T-helper 9 cell (primary cell): ENCODE measurements at regions not wholly inside any gene's neighbourhood (a gene's known extent, or its start where the extent isn't known, plus 50 kb on each side); places are given as distances from the start of the nearest gene placed in this dataset.
"Not testable (repeated sequence)": the region's sequence is repeated elsewhere in the genome, so short reads cannot be mapped to it uniquely, and the experiment has no call there.

ENCODE experiments used
- DNase-seq: peaks from one replicate; pipeline ENCODE4 v3.0.0-alpha.2; 2020

DNA sequence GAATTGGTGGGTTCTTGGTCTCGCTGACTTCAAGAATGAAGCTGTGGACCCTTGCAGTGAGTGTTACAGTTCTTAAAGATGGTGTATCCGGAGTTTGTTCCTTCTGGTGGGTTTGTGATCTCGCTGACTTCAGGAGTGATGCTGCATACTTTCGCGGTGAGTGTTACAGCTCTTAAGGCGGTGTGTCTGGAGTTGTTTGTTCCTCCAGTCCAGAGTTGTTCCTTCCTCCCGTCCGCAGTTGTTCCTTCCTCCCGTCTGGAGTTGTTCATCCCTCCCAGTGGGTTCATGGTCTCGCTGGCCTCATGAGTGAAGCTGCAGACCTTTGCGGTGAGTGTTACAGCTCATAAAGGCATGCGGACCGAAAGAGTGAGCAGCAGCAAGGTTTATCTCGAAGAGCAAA, 159.6 kb upstream of the ADAMTSL1 start:
- no peak for DNase-seq

DNA sequence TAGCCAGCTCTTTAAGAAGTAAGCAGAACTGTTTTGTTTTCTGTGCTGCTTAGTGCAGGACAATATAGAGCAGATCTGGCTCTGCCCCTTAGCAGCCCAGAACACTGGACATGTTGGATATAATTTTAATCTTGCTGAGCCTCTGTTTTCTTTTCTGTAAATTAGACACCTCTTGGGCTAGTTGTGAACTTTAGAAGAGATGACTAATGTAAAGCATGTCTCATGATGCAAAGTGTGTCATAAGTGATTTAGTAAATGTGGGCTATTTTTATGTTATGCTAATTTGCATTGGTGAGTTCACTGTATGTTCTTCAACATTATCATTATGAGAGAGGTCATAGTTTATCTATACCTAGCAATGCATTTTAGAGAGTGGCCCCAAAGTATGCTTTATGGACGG, 156.1 kb upstream of the ADAMTSL1 start:
- DNase-seq, result no peak

DNA sequence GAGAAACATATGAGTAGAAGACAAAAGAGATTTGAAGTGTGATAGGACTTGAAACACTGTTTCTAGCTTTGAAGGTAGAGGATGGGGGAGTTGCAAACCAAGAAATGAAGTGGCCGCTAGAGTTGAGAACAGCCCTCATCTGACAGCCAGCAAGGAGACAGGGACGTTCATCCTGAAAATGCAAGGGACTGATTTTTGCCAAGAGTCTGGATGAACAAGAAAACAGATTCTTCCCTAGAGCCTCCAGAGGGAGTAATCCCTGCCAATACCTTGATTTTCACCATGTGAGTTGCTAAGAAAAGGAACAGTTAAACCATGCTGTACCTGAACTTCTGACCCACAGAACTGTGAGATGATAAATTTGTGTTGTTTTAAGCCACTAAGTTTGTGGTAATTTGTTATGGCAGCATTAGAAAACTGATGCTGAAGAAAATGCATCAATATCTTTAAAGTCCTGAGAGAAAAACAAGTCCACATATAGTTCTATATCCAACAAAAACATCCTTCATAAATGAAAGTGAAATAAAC, 154.0 kb upstream of the ADAMTSL1 start:
- no peak for DNase-seq

DNA sequence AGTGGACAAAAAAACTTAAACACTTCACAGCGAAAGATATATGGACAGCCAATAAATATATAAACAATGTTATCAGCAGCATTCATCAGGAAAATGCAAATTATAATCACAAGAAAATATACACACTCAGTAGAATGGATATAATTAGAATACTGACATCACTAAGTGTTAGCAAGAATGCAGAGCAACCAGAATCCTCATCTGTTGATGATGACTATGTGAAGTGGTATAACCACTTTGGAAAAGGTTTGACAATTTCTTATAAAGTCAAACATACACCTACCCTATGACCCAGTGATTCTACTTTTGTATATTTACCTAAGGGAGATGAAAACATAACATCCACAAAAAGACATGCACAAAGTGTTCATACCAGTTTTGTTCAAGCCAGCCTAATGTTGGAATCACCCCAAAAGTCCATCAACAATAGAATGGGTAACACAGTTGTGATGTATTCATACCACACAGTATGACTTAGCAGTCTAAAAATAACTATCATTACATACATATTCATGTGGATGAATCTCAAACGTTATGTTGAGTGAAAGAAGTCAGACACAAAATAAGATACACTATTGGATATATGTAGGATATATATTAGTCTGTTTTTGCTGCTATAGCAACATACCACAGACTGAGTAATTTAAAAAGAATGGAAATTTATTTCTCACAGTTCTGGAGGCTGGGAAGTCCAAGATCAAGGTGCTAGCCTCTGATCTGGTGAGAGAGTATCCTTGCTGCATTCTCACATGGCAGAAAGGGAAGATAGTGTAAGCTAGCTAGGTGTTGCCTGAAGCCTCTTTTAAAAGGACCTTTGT, 148.8 kb upstream of the ADAMTSL1 start:
- no peak for DNase-seq

GRCh38 chr9:18325746-18326011, 148.3 kb upstream of the ADAMTSL1 start:
- not testable (repeated sequence) for DNase-seq

- DNase-seq, result no peak
Measured at GRCh38 chr9:18327121-18327520, 146.8 kb upstream of the ADAMTSL1 start.

GRCh38 chr9:18330401-18331309, 143.3 kb upstream of the ADAMTSL1 start:
- DNase-seq, result no peak

- DNase-seq, result no peak
Measured at GRCh38 chr9:18331310-18331684, 142.7 kb upstream of the ADAMTSL1 start.

- DNase-seq, result no peak
Measured at GRCh38 chr9:18331808-18332209, 142.1 kb upstream of the ADAMTSL1 start.

GRCh38 chr9:18333157-18333556, 140.8 kb upstream of the ADAMTSL1 start:
- DNase-seq, result no peak

- no peak for DNase-seq
Measured at GRCh38 chr9:18335825-18336224, 138.1 kb upstream of the ADAMTSL1 start.

DNA sequence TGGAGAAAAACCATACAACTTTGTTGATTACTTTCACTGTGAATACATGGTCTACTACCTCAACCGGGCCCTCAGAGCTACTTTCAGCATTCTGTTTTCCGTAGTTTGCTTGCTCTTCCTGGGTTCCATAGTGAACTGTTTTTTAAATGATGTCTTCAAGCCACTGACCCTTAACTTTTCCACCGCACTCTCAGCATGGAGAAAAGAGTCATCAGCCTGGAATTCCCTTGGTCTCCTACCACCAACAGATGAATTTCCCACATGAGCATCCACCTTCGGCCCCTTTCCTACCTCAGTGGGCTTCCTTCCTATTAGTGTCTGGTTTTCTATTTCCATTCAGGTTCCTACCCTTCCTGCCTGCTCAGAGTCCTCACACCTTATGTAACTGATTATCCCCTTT, 135.9 kb upstream of the ADAMTSL1 start:
- no peak for DNase-seq

DNA sequence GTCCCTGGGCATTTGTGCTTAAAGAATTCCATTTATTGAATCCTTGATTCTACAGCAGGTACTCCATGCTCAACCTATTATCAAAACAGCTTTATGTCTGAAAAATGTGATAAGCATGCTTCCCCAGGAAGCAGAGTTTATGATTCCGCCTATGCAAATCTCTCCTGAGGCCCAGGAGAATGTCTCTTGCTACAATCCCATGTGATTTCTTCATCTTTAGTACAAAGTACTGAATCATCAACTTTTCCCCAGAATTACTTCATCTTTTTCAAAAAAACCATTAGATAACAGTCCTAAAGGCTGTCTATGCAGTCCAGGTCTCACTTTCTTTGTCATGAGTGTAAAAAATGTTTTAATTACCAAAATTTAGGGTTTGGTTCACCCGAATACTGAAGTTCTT, 130.2 kb upstream of the ADAMTSL1 start:
- DNase-seq, result no peak

DNA sequence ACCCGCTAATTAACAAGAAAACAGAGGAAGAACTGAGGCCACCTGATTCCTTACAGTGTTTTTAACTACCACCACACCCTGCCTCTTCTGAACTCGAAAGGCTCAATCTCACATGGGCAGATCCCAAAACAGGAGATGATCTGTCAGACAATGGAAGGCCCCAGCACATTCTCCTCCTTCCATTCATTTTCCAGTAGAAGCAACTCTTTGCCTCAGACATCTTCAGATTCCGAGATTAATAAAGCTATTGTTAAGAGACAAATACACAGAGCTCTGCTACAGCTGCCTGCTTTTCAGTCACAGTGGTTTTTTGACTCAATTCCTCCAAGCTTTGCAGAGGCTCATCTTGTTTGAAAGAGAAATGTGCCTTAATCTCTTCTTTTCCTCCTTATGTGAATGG, 127.2 kb upstream of the ADAMTSL1 start:
- no peak for DNase-seq

- no peak for DNase-seq
Measured at GRCh38 chr9:18347386-18348082, 126.4 kb upstream of the ADAMTSL1 start.

GRCh38 chr9:18348083-18348475, 125.9 kb upstream of the ADAMTSL1 start:
- DNase-seq, result no peak

GRCh38 chr9:18349530-18349929, 124.4 kb upstream of the ADAMTSL1 start:
- no peak for DNase-seq

DNA sequence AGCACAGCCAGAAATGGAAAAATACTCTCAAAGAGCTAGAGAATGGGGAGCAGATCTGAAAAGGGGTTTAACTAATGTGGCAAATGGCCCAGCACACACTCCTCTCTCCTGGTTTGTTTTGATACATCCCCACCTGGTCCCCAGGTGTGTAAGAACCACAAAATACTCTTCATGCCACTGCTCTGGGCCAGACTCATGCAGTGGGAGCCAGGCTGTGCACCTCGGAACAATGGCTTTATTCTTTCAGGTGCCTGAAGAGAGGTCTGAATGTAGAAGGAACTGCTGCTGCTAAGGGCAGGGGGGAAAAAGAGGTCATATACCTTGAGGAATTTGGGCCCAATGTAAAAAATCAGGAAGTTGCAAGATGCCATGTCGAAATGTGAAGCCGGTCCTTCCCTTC, 123.9 kb upstream of the ADAMTSL1 start:
- no peak for DNase-seq

- no peak for DNase-seq
Measured at GRCh38 chr9:18350995-18351595, 122.9 kb upstream of the ADAMTSL1 start.

DNA sequence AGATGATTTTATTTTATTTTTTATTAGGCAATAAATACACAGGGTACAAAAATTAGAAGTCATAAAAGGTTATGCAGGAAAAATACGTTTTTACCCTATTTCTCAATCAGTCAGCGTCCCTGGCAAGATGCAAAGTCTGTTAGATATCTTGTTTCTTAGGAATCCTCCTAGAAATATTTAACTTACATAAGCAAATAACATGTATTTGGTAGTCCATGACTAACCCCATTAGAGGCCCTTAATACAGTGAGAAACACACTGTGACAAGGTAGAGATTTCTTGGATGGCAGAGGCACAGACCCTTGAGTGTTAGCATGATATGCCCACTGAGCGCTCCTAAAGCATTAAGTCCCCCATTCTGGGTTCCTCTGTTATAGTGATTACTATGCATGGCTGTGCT, 121.2 kb upstream of the ADAMTSL1 start:
- no peak for DNase-seq

DNA sequence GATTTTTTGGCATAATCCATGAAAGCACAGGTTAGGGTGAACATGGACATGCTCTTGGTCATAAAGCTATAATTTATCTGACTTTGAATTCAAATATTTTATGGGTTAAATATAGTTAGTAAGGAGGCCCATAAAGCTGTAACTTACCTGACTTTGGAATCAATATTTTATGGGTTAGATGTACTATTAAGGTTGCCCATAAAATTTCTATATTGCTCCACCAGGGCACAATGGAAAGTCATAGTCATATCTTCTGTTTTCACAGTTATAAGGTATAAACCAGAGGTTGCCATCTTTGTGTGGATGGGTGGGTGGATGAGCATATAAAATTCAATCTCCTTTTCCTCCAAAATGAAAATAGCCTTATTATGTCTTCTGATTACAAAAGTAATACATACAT, 120.5 kb upstream of the ADAMTSL1 start:
- DNase-seq, result no peak

- DNase-seq, result no peak
Measured at GRCh38 chr9:18357321-18357720, 116.6 kb upstream of the ADAMTSL1 start.

GRCh38 chr9:18358325-18358724, 115.6 kb upstream of the ADAMTSL1 start:
- DNase-seq, result no peak
